ENCODE measurements at regions not wholly inside any gene's neighbourhood (a gene's known extent, or its start where the extent isn't known, plus 50 kb on each side); places are given as distances from the start of the nearest gene placed in this dataset.
"Not testable (repeated sequence)": the region's sequence is repeated elsewhere in the genome, so short reads cannot be mapped to it uniquely, and the experiment has no call there.

DNA sequence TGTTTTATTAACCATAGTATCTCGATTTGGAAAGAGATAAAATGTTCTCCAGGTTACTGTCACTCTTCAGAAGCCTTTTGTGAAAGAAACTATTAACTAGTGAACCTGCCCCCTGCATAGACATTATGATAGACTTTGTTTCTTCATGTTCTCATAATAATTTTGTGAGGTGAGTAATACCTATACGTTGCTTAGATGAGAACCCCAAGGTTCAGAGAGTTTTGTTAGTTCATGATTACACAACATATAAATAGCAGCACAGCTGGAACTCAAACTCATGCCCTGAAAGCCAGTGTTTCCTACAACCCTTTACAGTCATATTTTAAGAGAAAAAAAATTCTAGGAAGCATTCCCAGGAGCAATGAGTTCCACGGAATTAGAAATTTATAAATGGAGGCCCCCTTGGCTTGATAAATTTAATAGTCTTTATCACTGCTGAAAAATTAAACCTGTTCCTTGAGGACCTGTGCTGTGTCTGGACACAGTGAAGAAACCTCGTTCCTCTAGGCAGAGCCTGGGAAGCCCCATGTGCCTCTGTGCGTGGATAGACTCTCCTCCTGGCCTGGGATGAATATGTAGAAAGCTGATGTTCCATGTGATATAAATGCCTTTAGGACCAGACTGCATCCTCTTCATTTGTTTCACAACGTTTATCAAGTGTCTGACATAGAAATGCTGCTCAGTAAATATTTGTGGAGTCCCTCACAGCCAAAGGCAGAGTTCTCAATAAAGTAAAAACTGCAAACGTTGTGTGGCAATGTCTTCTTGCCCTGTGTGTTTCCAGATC lies 1257.0 kb upstream of the GYPC start:
- intact Hi-C loops (cut with DNase I; ENCODE audit: low total_unique reads): no loop called here
- no peak for TF ChIP-seq POLR2A (IDR thresholded peaks at IDR 0.05)
- no peak for TF ChIP-seq CTCF (IDR thresholded peaks at IDR 0.05 in 4 of 5, conservative IDR thresholded peaks at IDR 0.05 in 1 of 5)
- H3K36me3 ChIP-seq: no peaks in the 10 kb centered on the region
- H3K4me3 ChIP-seq: no peak overlapping the region
- no peak overlapping the region for H3K27ac ChIP-seq
- no peak for DNase-seq
- no peaks in the 10 kb centered on the region for H3K4me1 ChIP-seq
- H3K27me3 ChIP-seq: no peaks in the 10 kb centered on the region
- no peaks in the 10 kb centered on the region for H3K9me3 ChIP-seq
- no peak for ATAC-seq
- in situ Hi-C loops (cut with MboI; ENCODE audit: low sequenced_read_pairs in 4 of 4): no loop called here

GRCh38 chr2:125405816-125406215 lies 1250.1 kb upstream of the GYPC start:
- H3K27me3 ChIP-seq: no peaks in the 10 kb centered on the region
- no peaks in the 10 kb centered on the region for H3K4me1 ChIP-seq
- no peak overlapping the region for H3K4me3 ChIP-seq
- H3K36me3 ChIP-seq: no peaks in the 10 kb centered on the region
- no peak for ATAC-seq
- in situ Hi-C loops (cut with MboI; ENCODE audit: low sequenced_read_pairs in 4 of 4) (no loop called here), intact Hi-C loops (cut with DNase I; ENCODE audit: low total_unique reads) (no loop called here)
- TF ChIP-seq POLR2A (IDR thresholded peaks at IDR 0.05): no peak
- TF ChIP-seq CTCF (IDR thresholded peaks at IDR 0.05 in 4 of 5, conservative IDR thresholded peaks at IDR 0.05 in 1 of 5): no peak
- H3K9me3 ChIP-seq: no peaks in the 10 kb centered on the region
- no peak overlapping the region for H3K27ac ChIP-seq
- DNase-seq: no peak

- H3K9me3 ChIP-seq: no peaks in the 10 kb centered on the region
- no peaks in the 10 kb centered on the region for H3K4me1 ChIP-seq
- TF ChIP-seq POLR2A (IDR thresholded peaks at IDR 0.05): no peak
- no peak for TF ChIP-seq CTCF (IDR thresholded peaks at IDR 0.05 in 4 of 5, conservative IDR thresholded peaks at IDR 0.05 in 1 of 5)
- ATAC-seq (no peak), DNase-seq (no peak)
- no peaks in the 10 kb centered on the region for H3K36me3 ChIP-seq
- no peak overlapping the region for H3K27ac ChIP-seq
- in situ Hi-C loops (cut with MboI; ENCODE audit: low sequenced_read_pairs in 4 of 4): no loop called here
- intact Hi-C loops (cut with DNase I; ENCODE audit: low total_unique reads): no loop called here
- no peaks in the 10 kb centered on the region for H3K27me3 ChIP-seq
- no peak overlapping the region for H3K4me3 ChIP-seq
Observed at GRCh38 chr2:125408874-125409538, 1247.0 kb upstream of the GYPC start.

DNA sequence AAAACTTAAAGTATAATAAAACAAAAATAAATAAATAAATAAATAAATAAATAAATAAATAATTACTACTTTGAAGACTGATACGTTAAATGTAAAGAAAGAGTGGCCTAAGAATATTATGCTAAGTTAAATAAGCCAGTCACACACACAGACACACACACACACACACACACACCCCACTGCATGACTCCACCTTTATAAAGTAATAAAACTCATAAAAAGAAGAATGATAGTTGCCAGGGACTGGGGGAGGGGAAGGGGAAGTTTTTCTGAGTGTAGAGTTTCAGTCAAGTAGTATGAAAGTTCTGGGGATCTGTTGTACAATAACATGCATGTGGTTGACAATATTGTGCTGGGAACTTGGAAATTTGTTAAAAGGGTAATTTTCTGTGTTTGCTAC lies 1237.5 kb upstream of the GYPC start:
- no peaks in the 10 kb centered on the region for H3K4me1 ChIP-seq
- TF ChIP-seq CTCF (IDR thresholded peaks at IDR 0.05 in 4 of 5, conservative IDR thresholded peaks at IDR 0.05 in 1 of 5) (no peak), POLR2A (IDR thresholded peaks at IDR 0.05) (no peak)
- H3K36me3 ChIP-seq: no peaks in the 10 kb centered on the region
- H3K27me3 ChIP-seq: no peaks in the 10 kb centered on the region
- H3K27ac ChIP-seq: no peak overlapping the region
- no peaks in the 10 kb centered on the region for H3K9me3 ChIP-seq
- in situ Hi-C loops (cut with MboI; ENCODE audit: low sequenced_read_pairs in 4 of 4) (no loop called here), intact Hi-C loops (cut with DNase I; ENCODE audit: low total_unique reads) (no loop called here)
- H3K4me3 ChIP-seq: no peak overlapping the region
- no peak for DNase-seq
- no peak for ATAC-seq

DNA sequence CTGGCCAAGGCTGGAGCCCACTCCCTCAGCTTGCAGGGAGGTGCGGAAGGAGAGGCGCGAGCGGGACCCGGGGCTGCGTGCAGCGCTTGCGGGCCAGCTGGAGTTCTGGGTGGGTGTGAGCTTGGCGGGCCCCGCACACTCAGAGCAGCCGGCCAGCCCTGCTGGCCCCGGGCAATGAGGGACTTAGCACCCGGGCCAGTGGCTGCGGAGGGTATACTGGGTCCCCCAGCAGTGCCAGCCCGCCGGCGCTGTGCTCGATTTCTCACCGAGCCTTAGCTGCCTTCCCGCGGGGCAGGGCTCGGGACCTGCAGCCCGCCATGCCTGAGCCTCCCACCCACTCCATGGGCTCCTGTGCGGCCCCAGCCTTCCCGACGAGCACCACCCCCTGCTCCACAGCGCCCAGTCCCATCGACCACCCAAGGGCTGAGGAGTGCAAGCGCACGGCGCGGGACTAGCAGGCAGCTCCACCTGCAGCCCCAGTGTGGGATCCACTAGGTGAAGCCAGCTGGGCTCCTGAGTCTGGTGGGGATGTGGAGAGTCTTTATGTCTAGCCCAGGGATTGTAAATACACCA lies 1233.7 kb upstream of the GYPC start:
- H3K27ac ChIP-seq; H3K9me3 ChIP-seq; ATAC-seq; H3K36me3 ChIP-seq; DNase-seq; intact Hi-C loops (cut with DNase I; ENCODE audit: low total_unique reads); H3K27me3 ChIP-seq; H3K4me3 ChIP-seq; in situ Hi-C loops (cut with MboI; ENCODE audit: low sequenced_read_pairs in 4 of 4); H3K4me1 ChIP-seq: not testable (repeated sequence)

All from gastrocnemius medialis (tissue), 4 donors.